NB4 (cell line): ENCODE measurements at regions not wholly inside any gene's neighbourhood (a gene's known extent, or its start where the extent isn't known, plus 50 kb on each side); places are given as distances from the start of the nearest gene placed in this dataset.

Experiments
- CTCF ChIP-seq: IDR thresholded peaks from one replicate; pipeline ENCODE4 v1.5.1; 2012; ENCODE audit warnings: low read depth, low read length
- MAX ChIP-seq: IDR thresholded peaks from 2 replicates; pipeline ENCODE4 v1.6.1; 2011; ENCODE audit warnings: low read depth, low read length
- MYC ChIP-seq: IDR thresholded peaks from 2 replicates; pipeline ENCODE4 v1.6.1; 2011; ENCODE audit warnings: low read depth, low read length

GRCh38 chr6:103018426-103018825 is 1624.9 kb downstream of the GRIK2 start:
- TF ChIP-seq CTCF (no peak), MAX (no peak), MYC (no peak)
